Osteoblast (primary cell): ENCODE measurements at regions not wholly inside any gene's neighbourhood (a gene's known extent, or its start where the extent isn't known, plus 50 kb on each side); places are given as distances from the start of the nearest gene placed in this dataset.

Source experiments
- DNase-seq: peaks from one replicate; pipeline ENCODE4 v3.0.0; 2011; ENCODE audit warnings: low spot score, mixed read lengths; ENCODE audit not compliant: insufficient read length; ENCODE audit errors: missing footprints
- H2AFZ ChIP-seq: 2 replicates; pipeline ENCODE4 v1.6.0; 2011; ENCODE audit warnings: mild to moderate bottlenecking, low read length
- H3K27ac ChIP-seq: 2 replicates; pipeline ENCODE4 v1.5.1; 2011; ENCODE audit warnings: mild to moderate bottlenecking, low read depth, low read length, moderate library complexity
- H3K27me3 ChIP-seq: 2 replicates; pipeline ENCODE4 v1.6.0; 2012; ENCODE audit warnings: mild to moderate bottlenecking, control low read depth, inconsistent platforms, low read length, moderate library complexity; ENCODE audit not compliant: insufficient read depth
- H3K36me3 ChIP-seq: 2 replicates; pipeline ENCODE4 v1.5.1; 2011; ENCODE audit warnings: mild to moderate bottlenecking, low read length, control low read depth, moderate library complexity; ENCODE audit not compliant: insufficient read depth
- H3K4me1 ChIP-seq: 2 replicates; pipeline ENCODE4 v1.5.1; 2011; ENCODE audit warnings: mild to moderate bottlenecking, low read length, control low read depth, moderate library complexity; ENCODE audit not compliant: insufficient read depth
- H3K4me2 ChIP-seq: 2 replicates; pipeline ENCODE4 v1.6.0; 2011; ENCODE audit warnings: mild to moderate bottlenecking, low read length; ENCODE audit not compliant: insufficient read depth
- H3K4me3 ChIP-seq: fragments of 200-600 bp; sonication (generic); 3 replicates; pipeline ENCODE4 v1.5.1; 2012; ENCODE audit warnings: mild to moderate bottlenecking, low read length, inconsistent platforms; ENCODE audit not compliant: insufficient read depth
- H3K79me2 ChIP-seq: 2 replicates; pipeline ENCODE4 v1.6.0; 2012; ENCODE audit warnings: mild to moderate bottlenecking, low read length, control low read depth, inconsistent platforms; ENCODE audit not compliant: insufficient read depth
- H3K9me3 ChIP-seq: 2 replicates; pipeline ENCODE4 v1.5.1; 2011; ENCODE audit warnings: low read depth, low read length, control low read depth
- H4K20me1 ChIP-seq: 2 replicates; pipeline ENCODE4 v1.6.0; 2012; ENCODE audit warnings: mild to moderate bottlenecking, low read length, control low read depth; ENCODE audit not compliant: insufficient read depth
- TF ChIP-seq, protein P1 (sequence below): IDR thresholded peaks from 2 replicates; pipeline ENCODE4 v1.5.1; 2011; ENCODE audit warnings: mild to moderate bottlenecking, low read depth, low read length, moderate library complexity; ENCODE audit errors: extremely low read depth

DNA sequence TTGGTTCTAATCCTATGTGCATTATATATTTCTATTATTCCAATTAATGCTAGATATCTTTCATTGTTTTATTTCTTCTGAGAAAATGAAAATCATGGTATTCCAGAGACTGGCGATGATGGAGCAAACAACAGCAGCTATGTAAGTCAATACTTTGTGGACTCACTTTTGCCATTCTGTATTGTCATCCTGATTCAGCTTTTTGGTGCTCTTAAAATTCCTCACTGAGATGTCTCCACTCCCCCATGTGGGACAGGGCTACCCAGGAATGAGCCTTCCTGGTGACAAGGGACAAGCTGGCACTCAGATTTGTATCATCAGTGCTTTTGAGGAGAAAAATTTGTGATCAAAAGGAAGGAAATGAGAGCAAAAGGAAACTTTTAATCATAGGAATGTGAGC is 56.7 kb upstream of the XCR1 start:
- Histone ChIP-seq H2AFZ (no peak overlapping the region), H4K20me1 (no peaks in the 10 kb centered on the region), H3K27me3 (no peaks in the 10 kb centered on the region), H3K79me2 (no peaks in the 10 kb centered on the region), H3K9me3 (no peaks in the 10 kb centered on the region), H3K4me3 (no peak overlapping the region), H3K36me3 (no peaks in the 10 kb centered on the region), H3K4me2 (no peak overlapping the region), H3K4me1 (peaks cover 10% of the 10 kb centered on the region), H3K27ac (no peak overlapping the region)
- no peak for DNase-seq
- TF ChIP-seq, protein P1, sequence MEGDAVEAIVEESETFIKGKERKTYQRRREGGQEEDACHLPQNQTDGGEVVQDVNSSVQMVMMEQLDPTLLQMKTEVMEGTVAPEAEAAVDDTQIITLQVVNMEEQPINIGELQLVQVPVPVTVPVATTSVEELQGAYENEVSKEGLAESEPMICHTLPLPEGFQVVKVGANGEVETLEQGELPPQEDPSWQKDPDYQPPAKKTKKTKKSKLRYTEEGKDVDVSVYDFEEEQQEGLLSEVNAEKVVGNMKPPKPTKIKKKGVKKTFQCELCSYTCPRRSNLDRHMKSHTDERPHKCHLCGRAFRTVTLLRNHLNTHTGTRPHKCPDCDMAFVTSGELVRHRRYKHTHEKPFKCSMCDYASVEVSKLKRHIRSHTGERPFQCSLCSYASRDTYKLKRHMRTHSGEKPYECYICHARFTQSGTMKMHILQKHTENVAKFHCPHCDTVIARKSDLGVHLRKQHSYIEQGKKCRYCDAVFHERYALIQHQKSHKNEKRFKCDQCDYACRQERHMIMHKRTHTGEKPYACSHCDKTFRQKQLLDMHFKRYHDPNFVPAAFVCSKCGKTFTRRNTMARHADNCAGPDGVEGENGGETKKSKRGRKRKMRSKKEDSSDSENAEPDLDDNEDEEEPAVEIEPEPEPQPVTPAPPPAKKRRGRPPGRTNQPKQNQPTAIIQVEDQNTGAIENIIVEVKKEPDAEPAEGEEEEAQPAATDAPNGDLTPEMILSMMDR = no peak

DNA sequence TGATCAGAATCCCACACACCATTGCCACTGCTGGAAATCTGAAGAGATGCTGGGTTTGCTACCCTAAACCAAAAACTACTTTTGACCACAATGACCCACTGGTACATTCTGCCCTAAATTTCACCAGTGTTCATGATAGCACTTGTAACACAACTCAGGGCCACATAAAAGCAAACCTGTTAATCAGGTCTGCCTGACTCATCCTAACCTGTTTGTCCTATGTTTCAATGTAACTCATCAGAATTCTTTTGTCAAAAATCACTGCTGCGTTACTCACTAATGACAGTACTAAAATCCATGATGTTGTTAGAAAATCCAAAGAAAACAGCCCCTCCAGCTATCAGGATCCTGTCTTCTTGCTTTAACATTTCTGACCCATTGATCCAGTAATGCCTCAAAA is 55.6 kb upstream of the XCR1 start:
- DNase-seq = no peak
- H3K4me1 ChIP-seq = peaks cover 7% of the 10 kb centered on the region
- TF ChIP-seq, protein P1 = no peak
- no peaks in the 10 kb centered on the region for H3K9me3 ChIP-seq
- H3K27me3 ChIP-seq = no peaks in the 10 kb centered on the region
- H3K79me2 ChIP-seq = no peaks in the 10 kb centered on the region
- no peak overlapping the region for H3K4me2 ChIP-seq
- H3K4me3 ChIP-seq = no peak overlapping the region
- no peaks in the 10 kb centered on the region for H3K36me3 ChIP-seq
- H3K27ac ChIP-seq = no peak overlapping the region
- H4K20me1 ChIP-seq = no peaks in the 10 kb centered on the region
- H2AFZ ChIP-seq = no peak overlapping the region

DNA sequence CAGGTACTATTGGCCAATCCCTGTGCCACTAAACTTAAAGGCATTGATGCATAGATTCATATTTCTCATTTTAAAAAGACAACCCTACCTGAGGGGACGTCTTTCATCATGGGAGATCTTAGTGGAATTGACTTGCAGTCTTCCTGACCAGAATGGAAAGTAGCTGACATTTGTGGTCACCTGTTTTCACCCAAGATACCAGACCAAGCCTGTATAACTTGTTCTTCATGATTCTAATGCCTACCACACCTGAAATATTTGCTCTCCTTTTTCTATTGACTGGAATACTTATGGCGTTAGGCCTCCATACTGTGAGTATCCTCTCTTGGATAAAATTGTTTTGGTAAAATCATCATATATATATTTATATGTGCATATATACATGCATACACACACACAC is 54.7 kb upstream of the XCR1 start:
- no peak overlapping the region for H3K4me3 ChIP-seq
- H4K20me1 ChIP-seq = no peaks in the 10 kb centered on the region
- TF ChIP-seq, protein P1 = no peak
- no peaks in the 10 kb centered on the region for H3K36me3 ChIP-seq
- no peak for DNase-seq
- no peaks in the 10 kb centered on the region for H3K79me2 ChIP-seq
- H3K9me3 ChIP-seq = no peaks in the 10 kb centered on the region
- no peak overlapping the region for H2AFZ ChIP-seq
- peaks cover 3% of the 10 kb centered on the region for H3K27me3 ChIP-seq
- peaks cover 7% of the 10 kb centered on the region for H3K4me1 ChIP-seq
- no peak overlapping the region for H3K27ac ChIP-seq
- H3K4me2 ChIP-seq = no peak overlapping the region

DNA sequence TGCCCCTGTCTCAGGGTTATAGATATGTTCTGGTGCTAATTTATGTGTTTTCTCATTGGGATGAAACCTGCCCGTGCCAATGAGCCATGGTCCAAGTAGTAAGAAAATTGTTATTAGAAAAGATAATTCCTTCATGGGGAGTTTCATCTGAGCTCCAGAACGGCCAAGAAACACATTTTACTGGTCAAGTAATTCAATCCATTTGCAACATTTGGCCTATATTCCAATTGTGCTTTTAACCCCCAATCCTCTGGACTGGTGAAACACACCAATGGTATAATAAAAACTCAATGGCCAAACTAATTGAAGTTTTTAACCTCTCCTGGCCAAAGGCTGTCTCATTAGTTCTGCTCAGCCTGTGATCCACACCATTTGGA is 53.7 kb upstream of the XCR1 start:
- DNase-seq = no peak
- H3K79me2 ChIP-seq = no peaks in the 10 kb centered on the region
- H3K9me3 ChIP-seq = no peaks in the 10 kb centered on the region
- H3K27me3 ChIP-seq = peaks cover 4% of the 10 kb centered on the region
- H3K4me2 ChIP-seq = no peak overlapping the region
- no peaks in the 10 kb centered on the region for H4K20me1 ChIP-seq
- TF ChIP-seq, protein P1 = no peak
- no peaks in the 10 kb centered on the region for H3K36me3 ChIP-seq
- H2AFZ ChIP-seq = no peak overlapping the region
- H3K4me1 ChIP-seq = peaks cover 7% of the 10 kb centered on the region
- H3K27ac ChIP-seq = no peak overlapping the region
- no peak overlapping the region for H3K4me3 ChIP-seq
